A549 (cell line): ENCODE measurements at regions not wholly inside any gene's neighbourhood (a gene's known extent, or its start where the extent isn't known, plus 50 kb on each side); places are given as distances from the start of the nearest gene placed in this dataset.
"Not testable (repeated sequence)": the region's sequence is repeated elsewhere in the genome, so short reads cannot be mapped to it uniquely, and the experiment has no call there.

ENCODE experiments used
- ATAC-seq, 2 experiments: fragments of 200-7000 bp in 1 of 2; fragments of >200 bp in 1 of 2; cut with Nextera tagmentation in 1 of 2; cut with Tn5 transposase in 1 of 2; 3 replicates each; pipeline versions ENCODE4 v1.8.0 to v1.9.1; 2018 to 2020; ENCODE audit warnings: mild to moderate bottlenecking in 1 of 2, moderate library complexity in 1 of 2
- CTCF ChIA-PET: fragments of 300-600 bp; sonication (Branson Sonifier 250); formaldehyde crosslinking; extraction: SDS; loops from one replicate; lab custom pipeline; 2021; ENCODE audit warnings: antibody characterized with exemption, inconsistent platforms; lab: Yijun Ruan, JAX
- POLR2A ChIA-PET: fragments of 350-600 bp; formaldehyde crosslinking; extraction: SDS; loops from one replicate; lab custom pipeline; 2021; ENCODE audit warnings: antibody characterized with exemption, inconsistent platforms; lab: Yijun Ruan, JAX
- DNase-seq, 2 experiments: peaks; one replicate each; pipeline versions ENCODE4 v3.0.0 to v3.0.0-alpha.2; 2011 to 2016; ENCODE audit warnings: low read depth in 1 of 2, low spot score in 1 of 2
- FAIRE-seq: peaks from 2 replicates; lab custom pipeline; 2011; peaks lifted over from hg19 to GRCh38; lab: Jason Lieb, UNC
- H3K27ac ChIP-seq, 2 experiments: fragments of >200 bp; sonication (Bioruptor Twin); formaldehyde crosslinking; 3 replicates each; pipeline ENCODE4 v1.5.1; 2016 to 2017
- H3K4me1 ChIP-seq: fragments of >200 bp; sonication (Bioruptor Twin); formaldehyde crosslinking; 3 replicates; pipeline ENCODE4 v1.6.1; 2016
- H3K4me2 ChIP-seq: fragments of >200 bp; sonication (Bioruptor Twin); formaldehyde crosslinking; 3 replicates; pipeline ENCODE4 v1.6.1; 2016
- H3K4me3 ChIP-seq: fragments of >200 bp; sonication (Bioruptor Twin); formaldehyde crosslinking; 3 replicates; pipeline ENCODE4 v1.5.1; 2016
- H3K9me3 ChIP-seq: fragments of >200 bp; sonication (Bioruptor Twin); formaldehyde crosslinking; 3 replicates; pipeline ENCODE4 v1.6.1; 2016
- ATOH8 ChIP-seq: fragments of 250-450 bp; sonication (Bioruptor Pico); IDR thresholded peaks from 2 replicates; pipeline ENCODE4 v1.5.0; 2020; ENCODE audit warnings: low read depth, mild to moderate bottlenecking, moderate library complexity
- CBX2 ChIP-seq: fragments of 200-600 bp; sonication (generic); IDR thresholded peaks from 2 replicates; pipeline ENCODE4 v1.6.1; 2016; ENCODE audit warnings: low read depth, mild to moderate bottlenecking, borderline replicate concordance
- CBX8 ChIP-seq: fragments of 200-600 bp; sonication (generic); IDR thresholded peaks from 2 replicates; pipeline ENCODE4 v1.6.1; 2016
- CEBPB ChIP-seq, 2 experiments: fragments of >200 bp in 1 of 2; sonication (Bioruptor Twin) in 1 of 2; formaldehyde crosslinking in 1 of 2; IDR thresholded peaks; 2 replicates each; pipeline ENCODE4 v1.6.1; 2012 to 2016
- E2F6 ChIP-seq: IDR thresholded peaks from 2 replicates; pipeline ENCODE4 v1.6.1; 2012; ENCODE audit warnings: low read depth, borderline replicate concordance
- EHF ChIP-seq: fragments of 250-450 bp; sonication (Bioruptor Pico); IDR thresholded peaks from 2 replicates; pipeline ENCODE4 v1.5.0; 2020; ENCODE audit warnings: mild to moderate bottlenecking
- EHMT2 ChIP-seq: fragments of 200-600 bp; sonication (generic); IDR thresholded peaks from 2 replicates; pipeline ENCODE4 v1.6.1; 2016; ENCODE audit warnings: antibody characterized with exemption, low read depth, mild to moderate bottlenecking, moderate library complexity
- EP300 ChIP-seq, 2 experiments: fragments of >200 bp; sonication (Bioruptor Twin); formaldehyde crosslinking; IDR thresholded peaks; 2 replicates in 1 of 2; 3 replicates in 1 of 2; pipeline ENCODE4 v1.6.1; 2016 to 2017
- GATA3 ChIP-seq: IDR thresholded peaks from 2 replicates; pipeline ENCODE4 v1.6.1; 2012; ENCODE audit warnings: borderline replicate concordance
- HDAC2 ChIP-seq: fragments of 200-600 bp; sonication (generic); IDR thresholded peaks from 2 replicates; pipeline ENCODE4 v1.6.1; 2016
- HOXB13 ChIP-seq: fragments of 250-450 bp; sonication (Bioruptor Pico); IDR thresholded peaks from 2 replicates; pipeline ENCODE4 v1.5.0; 2020; ENCODE audit warnings: low read depth, mild to moderate bottlenecking, moderate library complexity
- JUN ChIP-seq, 2 experiments: fragments of >200 bp; sonication (Bioruptor Twin); formaldehyde crosslinking; IDR thresholded peaks; 2 replicates in 1 of 2; 3 replicates in 1 of 2; pipeline ENCODE4 v1.6.1; 2016 to 2017
- KDM1A ChIP-seq: fragments of 200-600 bp; sonication (generic); IDR thresholded peaks from 2 replicates; pipeline ENCODE4 v1.6.1; 2016; ENCODE audit warnings: low read depth, mild to moderate bottlenecking
- MAFK ChIP-seq: fragments of 450-650 bp; IDR thresholded peaks from 2 replicates; pipeline ENCODE4 v1.6.1; 2014; ENCODE audit not compliant: partially characterized antibody
- MYC ChIP-seq: IDR thresholded peaks from 2 replicates; pipeline ENCODE4 v1.6.1; 2012; ENCODE audit warnings: mild to moderate bottlenecking, inconsistent platforms, low read length, improper control_type of control experiment, borderline replicate concordance
- NPAS2 ChIP-seq: fragments of 250-450 bp; sonication (Bioruptor Pico); IDR thresholded peaks from 2 replicates; pipeline ENCODE4 v1.8.0; 2022; ENCODE audit warnings: mild to moderate bottlenecking, moderate library complexity, borderline replicate concordance
- NR3C1 ChIP-seq: fragments of >200 bp; sonication (Bioruptor Twin); formaldehyde crosslinking; IDR thresholded peaks from 3 replicates; pipeline ENCODE4 v1.6.1; 2017
- PHF8 ChIP-seq: fragments of 200-600 bp; sonication (generic); IDR thresholded peaks from 2 replicates; pipeline ENCODE4 v1.6.1; 2016; ENCODE audit warnings: low read depth, mild to moderate bottlenecking, antibody characterized with exemption, moderate library complexity, borderline replicate concordance
- RAD21 ChIP-seq, 2 experiments: fragments of >200 bp in 1 of 2; sonication (Bioruptor Twin) in 1 of 2; formaldehyde crosslinking in 1 of 2; IDR thresholded peaks in 1 of 2; conservative IDR thresholded peaks in 1 of 2; 2 replicates in 1 of 2; 3 replicates in 1 of 2; pipeline ENCODE4 v1.6.1; 2012 to 2018; ENCODE audit warnings: inconsistent platforms in 1 of 2
- RARB ChIP-seq: fragments of 250-450 bp; sonication (Bioruptor Pico); IDR thresholded peaks from 2 replicates; pipeline ENCODE4 v1.8.0; 2021; ENCODE audit warnings: mild to moderate bottlenecking, moderate library complexity
- REST ChIP-seq: fragments of 200-600 bp; sonication (generic); IDR thresholded peaks from 2 replicates; pipeline ENCODE4 v1.6.1; 2016; ENCODE audit warnings: antibody characterized with exemption, mild to moderate bottlenecking, moderate library complexity
- SMC3 ChIP-seq: fragments of >200 bp; sonication (Bioruptor Twin); formaldehyde crosslinking; IDR thresholded peaks from 3 replicates; pipeline ENCODE4 v1.6.1; 2018; ENCODE audit warnings: inconsistent platforms
- SREBF2 ChIP-seq: fragments of 450-650 bp; IDR thresholded peaks from 2 replicates; pipeline ENCODE4 v1.6.1; 2014; ENCODE audit warnings: mild to moderate bottlenecking, moderate library complexity
- TFCP2L1 ChIP-seq: fragments of 250-450 bp; sonication (Bioruptor Pico); IDR thresholded peaks from 2 replicates; pipeline ENCODE4 v1.5.0; 2021; ENCODE audit warnings: mild to moderate bottlenecking
- WGBS: methylation state at CpG from one replicate; pipeline ENCODE4 v1.1.6; 2017; ENCODE audit errors: missing lambda C conversion rate; 5-methylcytosine and 5-hydroxymethylcytosine counted together
- TF ChIP-seq, protein P1 (sequence below): IDR thresholded peaks from 2 replicates; pipeline ENCODE4 v1.6.1; 2012
- TF ChIP-seq, protein P2 (sequence below): fragments of >200 bp; sonication (Bioruptor Twin); formaldehyde crosslinking; IDR thresholded peaks from 3 replicates; pipeline ENCODE4 v1.5.1; 2016

DNA sequence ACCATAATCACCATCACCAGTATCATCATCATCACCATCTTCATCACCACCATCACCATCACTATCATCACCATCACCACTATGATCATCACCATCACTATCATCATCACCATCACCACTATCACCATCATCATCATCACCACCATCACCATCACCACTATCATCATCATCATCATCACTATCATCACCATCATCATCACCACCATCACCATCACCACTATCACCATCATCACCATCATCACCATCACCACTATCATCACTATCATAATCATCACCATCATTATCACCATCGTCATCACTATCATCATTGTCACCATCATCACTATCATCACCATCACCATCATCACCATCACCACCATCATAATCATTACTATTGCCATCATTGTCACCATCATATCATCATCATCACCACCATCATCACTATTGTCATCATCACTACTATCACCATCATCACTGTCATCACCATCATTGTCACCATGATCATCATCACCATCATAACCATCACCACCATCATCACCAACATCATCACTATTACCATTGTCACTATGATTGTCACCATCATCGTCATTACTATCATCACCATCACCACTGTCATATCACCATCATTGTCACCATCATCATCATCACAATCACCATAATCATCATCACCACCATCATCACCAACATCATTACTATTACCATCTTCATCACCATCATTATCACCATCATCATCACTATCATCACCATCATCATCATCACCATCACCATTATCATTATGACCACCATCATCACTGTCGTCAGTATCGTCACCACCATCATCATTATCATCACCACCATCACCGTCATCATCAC, 154.7 kb downstream of the ACTR3B start:
- TF ChIP-seq E2F6 (no peak), PHF8 (no peak), HDAC2 (no peak), EP300 (IDR thresholded peaks at IDR 0.05) (no peak), KDM1A (no peak), RARB (CRISPR knock-in tag) (no peak), HOXB13 (CRISPR knock-in tag) (no peak), SREBF2 (no peak), REST (no peak), CEBPB (IDR thresholded peaks at IDR 0.05) (no peak), CBX8 (no peak), ATOH8 (no peak), NR3C1 (no peak), GATA3 (no peak), NPAS2 (CRISPR knock-in tag) (no peak), MAFK (no peak)
- TF ChIP-seq, protein P1, sequence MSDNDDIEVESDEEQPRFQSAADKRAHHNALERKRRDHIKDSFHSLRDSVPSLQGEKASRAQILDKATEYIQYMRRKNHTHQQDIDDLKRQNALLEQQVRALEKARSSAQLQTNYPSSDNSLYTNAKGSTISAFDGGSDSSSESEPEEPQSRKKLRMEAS: no peak
- DNase-seq (no peak), FAIRE-seq (no peak), ATAC-seq (no peak)
- Histone ChIP-seq H3K4me2 (no peak overlapping the region), H3K4me1 (no peaks in the 10 kb centered on the region), H3K4me3 (no peak overlapping the region), H3K27ac (no peak overlapping the region), H3K9me3 (no peaks in the 10 kb centered on the region)
- 17% methylated on average over 5 of the region's 5 CpGs for WGBS
- CTCF ChIA-PET: no interaction called here
- POLR2A ChIA-PET: no interaction called here

GRCh38 chr7:152914845-152915102, 155.2 kb downstream of the ACTR3B start:
- H3K9me3 ChIP-seq, H3K4me3 ChIP-seq, FAIRE-seq, H3K4me2 ChIP-seq, CTCF ChIA-PET, H3K27ac ChIP-seq, POLR2A ChIA-PET, ATAC-seq, DNase-seq, H3K4me1 ChIP-seq: not testable (repeated sequence)
- WGBS: 0% methylated on average over 1 of the region's 1 CpG

GRCh38 chr7:152922318-152923081, 162.9 kb downstream of the ACTR3B start:
- POLR2A ChIA-PET: interaction anchor here (0.7 kb wide), 1 partner anchor 426 kb away, joined by 7 read pairs; no protein-coding TSS in a partner anchor
- no peak overlapping the region for H3K4me3 ChIP-seq
- DNase-seq (no peak), FAIRE-seq (no peak), ATAC-seq (no peak; a peak in 1 of 6 replicates)
- no peak overlapping the region for H3K4me2 ChIP-seq
- CTCF ChIA-PET: no interaction called here
- no peak overlapping the region for H3K27ac ChIP-seq
- H3K4me1 ChIP-seq: no peaks in the 10 kb centered on the region
- H3K9me3 ChIP-seq: no peaks in the 10 kb centered on the region
- WGBS: 26% methylated on average over 15 of the region's 16 CpGs
- TF ChIP-seq, protein P1: no peak
- TF ChIP-seq CBX2: no peak
- no peak for TF ChIP-seq EHMT2
- TF ChIP-seq HOXB13 (CRISPR knock-in tag): no peak
- no peak for TF ChIP-seq JUN (IDR thresholded peaks at IDR 0.05)
- no peak for TF ChIP-seq RAD21 (conservative IDR thresholded peaks at IDR 0.05 in 1 of 2, IDR thresholded peaks at IDR 0.05 in 1 of 2)
- no peak for TF ChIP-seq EHF
- TF ChIP-seq, protein P2, sequence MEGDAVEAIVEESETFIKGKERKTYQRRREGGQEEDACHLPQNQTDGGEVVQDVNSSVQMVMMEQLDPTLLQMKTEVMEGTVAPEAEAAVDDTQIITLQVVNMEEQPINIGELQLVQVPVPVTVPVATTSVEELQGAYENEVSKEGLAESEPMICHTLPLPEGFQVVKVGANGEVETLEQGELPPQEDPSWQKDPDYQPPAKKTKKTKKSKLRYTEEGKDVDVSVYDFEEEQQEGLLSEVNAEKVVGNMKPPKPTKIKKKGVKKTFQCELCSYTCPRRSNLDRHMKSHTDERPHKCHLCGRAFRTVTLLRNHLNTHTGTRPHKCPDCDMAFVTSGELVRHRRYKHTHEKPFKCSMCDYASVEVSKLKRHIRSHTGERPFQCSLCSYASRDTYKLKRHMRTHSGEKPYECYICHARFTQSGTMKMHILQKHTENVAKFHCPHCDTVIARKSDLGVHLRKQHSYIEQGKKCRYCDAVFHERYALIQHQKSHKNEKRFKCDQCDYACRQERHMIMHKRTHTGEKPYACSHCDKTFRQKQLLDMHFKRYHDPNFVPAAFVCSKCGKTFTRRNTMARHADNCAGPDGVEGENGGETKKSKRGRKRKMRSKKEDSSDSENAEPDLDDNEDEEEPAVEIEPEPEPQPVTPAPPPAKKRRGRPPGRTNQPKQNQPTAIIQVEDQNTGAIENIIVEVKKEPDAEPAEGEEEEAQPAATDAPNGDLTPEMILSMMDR: no peak
- no peak for TF ChIP-seq MYC
- TF ChIP-seq SMC3: no peak
- no peak for TF ChIP-seq TFCP2L1 (CRISPR knock-in tag)
- no peak for TF ChIP-seq GATA3
